Testis (tissue), 2 donors: ENCODE measurements at regions not wholly inside any gene's neighbourhood (a gene's known extent, or its start where the extent isn't known, plus 50 kb on each side); places are given as distances from the start of the nearest gene placed in this dataset.

Experiments
- POLR2A ChIP-seq: fragments of 450-650 bp; IDR thresholded peaks from one replicate; pipeline ENCODE4 v1.6.1; 2017; ENCODE audit warnings: antibody characterized with exemption, mild to moderate bottlenecking, moderate library complexity
- TF ChIP-seq, protein P1 (sequence below), 3 experiments: fragments of 450-650 bp in 2 of 3; fragments of 200-600 bp in 1 of 3; sonication (generic) in 1 of 3; IDR thresholded peaks; one replicate each; pipeline ENCODE4 v1.5.1; 2016 to 2019; ENCODE audit warnings: antibody characterized with exemption in 3 of 3, mild to moderate bottlenecking in 2 of 3, moderate library complexity in 1 of 3

GRCh38 chr6:85092226-85092625 is 327.8 kb upstream of the TBX18 start:
- TF ChIP-seq, protein P1, sequence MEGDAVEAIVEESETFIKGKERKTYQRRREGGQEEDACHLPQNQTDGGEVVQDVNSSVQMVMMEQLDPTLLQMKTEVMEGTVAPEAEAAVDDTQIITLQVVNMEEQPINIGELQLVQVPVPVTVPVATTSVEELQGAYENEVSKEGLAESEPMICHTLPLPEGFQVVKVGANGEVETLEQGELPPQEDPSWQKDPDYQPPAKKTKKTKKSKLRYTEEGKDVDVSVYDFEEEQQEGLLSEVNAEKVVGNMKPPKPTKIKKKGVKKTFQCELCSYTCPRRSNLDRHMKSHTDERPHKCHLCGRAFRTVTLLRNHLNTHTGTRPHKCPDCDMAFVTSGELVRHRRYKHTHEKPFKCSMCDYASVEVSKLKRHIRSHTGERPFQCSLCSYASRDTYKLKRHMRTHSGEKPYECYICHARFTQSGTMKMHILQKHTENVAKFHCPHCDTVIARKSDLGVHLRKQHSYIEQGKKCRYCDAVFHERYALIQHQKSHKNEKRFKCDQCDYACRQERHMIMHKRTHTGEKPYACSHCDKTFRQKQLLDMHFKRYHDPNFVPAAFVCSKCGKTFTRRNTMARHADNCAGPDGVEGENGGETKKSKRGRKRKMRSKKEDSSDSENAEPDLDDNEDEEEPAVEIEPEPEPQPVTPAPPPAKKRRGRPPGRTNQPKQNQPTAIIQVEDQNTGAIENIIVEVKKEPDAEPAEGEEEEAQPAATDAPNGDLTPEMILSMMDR (IDR thresholded peaks at IDR 0.05): no peak
- TF ChIP-seq POLR2A: no peak
